Activated effector memory CD4-positive, alpha-beta T cell treated with anti-CD3 and anti-CD28 coated beads, Interleukin-2, amount 50 U/mL, for 16 hours (primary cell): ENCODE measurements at regions not wholly inside any gene's neighbourhood (a gene's known extent, or its start where the extent isn't known, plus 50 kb on each side); places are given as distances from the start of the nearest gene placed in this dataset.

Experiments
- DNase-seq: peaks from one replicate; pipeline ENCODE4 v3.0.0-alpha.2; 2020

GRCh38 chr1:218728898-218729565 is 383.9 kb downstream of the TGFB2 start:
- no peak for DNase-seq

GRCh38 chr1:218735436-218736032 is 390.4 kb downstream of the TGFB2 start:
- no peak for DNase-seq

- no peak for DNase-seq
These were observed 394.3 kb downstream of the TGFB2 start for GRCh38 chr1:218739426-218739825.

- DNase-seq: no peak
These were observed 396.7 kb downstream of the TGFB2 start for GRCh38 chr1:218741852-218742251.

GRCh38 chr1:218742467-218743262 is 397.5 kb downstream of the TGFB2 start:
- DNase-seq: no peak

- DNase-seq: no peak
These were observed 398.8 kb downstream of the TGFB2 start for GRCh38 chr1:218743861-218744505.

GRCh38 chr1:218748071-218748470 is 402.9 kb downstream of the TGFB2 start:
- no peak for DNase-seq

- no peak for DNase-seq
These were observed 405.3 kb downstream of the TGFB2 start for GRCh38 chr1:218750216-218750970.

- DNase-seq: no peak
These were observed 406.2 kb downstream of the TGFB2 start for GRCh38 chr1:218751208-218751948.

- DNase-seq: no peak
These were observed 407.0 kb downstream of the TGFB2 start for GRCh38 chr1:218752126-218752525.

GRCh38 chr1:218754477-218754876 is 409.3 kb downstream of the TGFB2 start:
- no peak for DNase-seq

- no peak for DNase-seq
These were observed 410.0 kb downstream of the TGFB2 start for GRCh38 chr1:218755128-218755527.

- no peak for DNase-seq
These were observed 413.9 kb upstream of the LYPLAL1 start for GRCh38 chr1:218759795-218760194.

GRCh38 chr1:218760601-218761570 is 412.8 kb upstream of the LYPLAL1 start:
- DNase-seq: no peak

- no peak for DNase-seq
These were observed 410.1 kb upstream of the LYPLAL1 start for GRCh38 chr1:218763538-218763937.

GRCh38 chr1:218765753-218766152 is 407.9 kb upstream of the LYPLAL1 start:
- no peak for DNase-seq

- DNase-seq: no peak
These were observed 401.7 kb upstream of the LYPLAL1 start for GRCh38 chr1:218771931-218772330.

GRCh38 chr1:218772575-218772974 is 401.1 kb upstream of the LYPLAL1 start:
- DNase-seq: no peak

GRCh38 chr1:218775501-218776021 is 398.1 kb upstream of the LYPLAL1 start:
- DNase-seq: no peak
